ENCODE measurements at regions not wholly inside any gene's neighbourhood (a gene's known extent, or its start where the extent isn't known, plus 50 kb on each side); places are given as distances from the start of the nearest gene placed in this dataset.
"Not testable (repeated sequence)": the region's sequence is repeated elsewhere in the genome, so short reads cannot be mapped to it uniquely, and the experiment has no call there.

DNA sequence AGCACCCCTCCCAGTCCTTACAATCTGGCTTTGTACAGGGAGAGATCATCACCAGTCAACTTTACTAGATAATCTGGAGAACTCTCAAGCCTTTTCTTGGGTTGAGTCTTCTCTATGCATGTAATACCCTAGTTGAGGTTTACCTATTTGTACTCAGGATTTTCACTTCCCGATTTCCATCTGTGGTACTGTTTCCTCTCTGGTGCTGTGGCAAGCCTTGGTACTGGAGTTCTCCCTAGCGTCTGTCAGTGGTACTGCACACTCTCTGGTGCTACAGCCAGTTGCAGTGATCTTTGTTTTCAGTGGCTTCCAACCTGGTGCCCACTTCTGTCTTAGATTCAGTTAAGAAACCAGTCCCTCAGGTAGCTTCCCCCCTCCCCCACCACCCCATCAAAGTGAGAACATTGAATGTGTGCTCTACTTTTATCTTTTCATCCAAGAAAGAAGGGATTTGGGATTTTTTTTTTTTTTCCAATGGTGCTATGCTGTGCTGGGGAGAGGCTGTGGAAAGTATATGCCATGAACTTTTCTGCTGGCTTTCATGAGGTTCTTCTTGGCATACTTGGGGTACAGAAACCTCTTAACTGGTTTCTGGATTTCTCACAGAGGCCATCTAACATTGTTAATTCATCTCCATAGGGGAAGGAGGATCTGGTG is 69.4 kb upstream of the EVL start:
- peak; percentile 83 for DNase-seq

DNA sequence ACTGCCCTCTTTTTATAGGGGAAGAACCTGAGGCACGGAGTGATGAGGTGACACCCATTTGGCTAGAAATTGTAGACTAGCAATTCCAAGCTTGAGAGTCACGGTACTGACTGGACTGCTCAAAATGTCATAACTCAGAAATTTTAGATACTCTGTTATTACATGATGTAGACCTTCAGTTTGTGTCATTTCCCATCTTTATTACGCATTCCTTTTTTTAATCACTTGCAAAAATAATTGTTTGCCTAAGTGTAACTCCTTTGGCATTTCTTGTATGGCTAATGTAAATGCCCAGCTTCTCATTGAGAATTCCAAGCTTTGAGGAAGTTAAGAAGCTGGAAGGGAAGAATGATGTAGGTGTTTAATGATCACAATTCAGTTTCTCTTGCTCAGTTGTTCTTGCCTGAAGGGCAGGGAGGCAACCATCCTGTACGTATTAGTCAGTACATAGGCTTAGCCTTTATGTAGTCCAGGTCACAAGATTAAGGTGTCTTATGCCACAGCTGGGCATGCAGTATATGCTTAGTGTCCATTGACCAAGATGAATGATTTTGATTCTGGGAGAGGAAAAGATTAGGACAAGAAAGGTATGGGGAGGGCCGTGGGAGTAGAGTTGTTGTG is 68.2 kb upstream of the EVL start:
- DNase-seq, result no peak

DNA sequence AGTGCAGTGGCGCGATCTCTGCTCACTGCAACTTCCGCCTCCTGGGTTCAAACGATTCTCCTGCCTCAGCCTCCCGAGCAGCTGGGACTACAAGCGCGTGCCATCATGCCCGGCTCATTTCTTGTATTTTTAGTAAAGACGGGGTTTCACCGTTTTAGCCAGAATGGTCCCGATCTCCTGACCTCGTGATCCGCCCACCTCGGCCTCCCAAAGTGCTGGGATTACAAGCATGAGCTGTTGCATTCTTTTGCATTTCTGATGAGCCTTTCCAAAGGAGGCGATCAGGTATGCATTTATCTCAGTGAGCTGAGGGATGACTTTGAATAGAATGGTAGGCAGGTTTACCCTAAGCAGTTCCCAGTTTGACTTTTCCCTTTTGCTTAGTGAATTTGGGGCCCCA is 64.8 kb upstream of the EVL start:
- not testable (repeated sequence) for DNase-seq

DNA sequence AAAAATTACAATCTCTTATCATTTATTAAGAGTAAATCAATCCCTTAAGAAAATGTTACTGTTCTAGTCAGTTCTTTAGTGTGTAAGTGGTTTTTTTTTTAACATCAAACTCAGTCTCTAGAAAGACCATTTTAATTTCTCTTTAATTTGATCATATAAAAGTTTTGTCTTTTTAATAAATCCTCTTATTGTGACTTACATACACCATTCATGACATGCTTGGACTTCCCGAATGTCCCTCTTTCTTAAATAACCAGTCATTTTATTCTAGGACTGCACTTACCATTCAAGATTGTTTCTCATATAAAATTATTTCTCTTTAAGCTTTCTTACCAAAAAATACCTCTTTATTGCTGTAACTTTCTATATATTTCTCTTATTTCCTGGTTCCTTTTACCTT is 60.8 kb upstream of the EVL start:
- no peak for DNase-seq

DNA sequence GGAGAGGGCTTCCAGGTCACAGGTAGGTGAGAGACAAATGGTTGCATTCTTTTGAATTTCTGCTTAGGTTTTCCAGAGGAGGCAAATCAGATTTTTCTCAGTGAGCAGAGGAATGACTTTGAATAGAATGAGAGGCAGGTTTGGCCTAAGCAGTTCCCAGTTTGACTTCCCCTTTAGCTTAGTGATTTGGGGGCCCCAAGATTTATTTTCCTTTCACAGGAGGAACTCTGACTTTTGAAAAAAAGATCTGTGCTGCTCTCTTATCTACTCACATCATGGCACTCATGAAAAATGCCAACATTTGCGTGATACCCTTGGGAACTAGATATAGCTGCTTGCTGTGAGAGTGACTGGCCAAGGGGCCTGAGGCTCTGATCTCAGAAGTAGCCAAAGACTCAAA is 58.0 kb upstream of the EVL start:
- no peak for DNase-seq

DNA sequence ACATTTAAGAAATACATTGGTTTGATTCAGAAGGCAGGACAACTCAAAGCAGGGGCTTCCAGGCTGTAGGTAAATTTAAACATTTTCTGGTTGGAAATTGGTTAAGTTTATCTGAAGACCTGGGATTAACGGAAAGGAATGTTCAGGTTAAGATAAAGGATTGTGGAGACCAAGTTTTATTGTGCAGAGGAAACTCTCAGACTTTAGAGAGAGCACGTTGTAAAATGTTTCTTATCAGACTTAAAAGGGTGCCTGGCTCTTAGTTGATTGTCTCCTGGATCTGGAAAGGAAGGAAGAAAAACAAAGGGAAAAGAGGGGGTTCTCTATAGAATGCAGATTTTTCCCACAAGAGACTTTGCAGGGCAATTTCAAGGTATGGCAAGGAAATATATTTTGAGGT is 55.4 kb upstream of the EVL start:
- not testable (repeated sequence) for DNase-seq

DNA sequence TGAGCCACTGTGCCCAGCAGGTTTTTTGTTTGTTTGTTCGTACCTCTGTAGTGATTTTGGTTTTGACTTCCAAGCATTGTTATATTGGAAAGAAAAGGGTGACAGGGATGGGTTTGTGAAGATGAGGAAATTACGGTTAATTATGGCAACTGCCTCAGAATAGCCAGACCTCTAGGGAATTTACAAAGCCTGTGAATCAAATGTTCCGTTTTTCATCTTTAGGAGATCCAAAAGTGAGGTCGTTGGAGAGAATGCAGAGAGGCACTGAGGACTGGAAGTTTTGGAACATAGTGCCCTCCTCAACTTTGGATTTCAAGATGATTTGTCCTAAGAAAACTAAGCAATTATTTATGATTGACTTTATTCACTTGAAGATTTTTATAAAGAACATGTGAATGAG is 54.5 kb upstream of the EVL start:
- DNase-seq, result no peak

DNA sequence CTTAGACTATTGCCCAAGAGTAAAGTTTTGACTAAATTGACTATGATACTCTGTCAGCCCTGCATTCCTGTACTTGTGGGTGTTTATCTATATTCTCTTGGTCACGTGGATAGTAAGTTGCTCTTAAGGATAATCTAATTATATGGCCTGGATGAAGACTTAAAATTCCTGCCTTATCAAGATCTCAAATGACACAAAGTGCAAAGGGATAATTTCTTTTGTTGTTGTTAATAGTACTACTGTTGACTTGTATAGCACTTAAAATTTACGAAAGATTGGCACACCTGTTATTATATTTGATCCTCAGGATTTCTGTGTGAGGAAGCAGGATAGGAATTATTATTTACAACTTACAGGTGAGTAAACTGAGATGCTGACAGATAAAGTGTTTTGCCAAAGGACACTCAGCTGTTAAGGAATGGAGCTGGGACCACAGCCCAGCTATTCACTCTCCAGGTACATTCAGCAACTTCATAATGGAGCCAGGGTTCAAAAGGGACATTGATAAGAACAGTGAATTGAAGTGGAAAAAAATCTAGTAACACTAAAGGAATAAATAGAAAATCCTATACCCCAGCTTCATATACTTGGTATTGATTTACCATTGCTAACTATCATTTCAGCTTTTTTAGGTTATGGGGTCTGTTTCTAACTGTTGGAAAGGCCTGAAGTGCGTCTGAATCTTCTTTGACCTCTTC is 53.4 kb upstream of the EVL start:
- no peak for DNase-seq

DNA sequence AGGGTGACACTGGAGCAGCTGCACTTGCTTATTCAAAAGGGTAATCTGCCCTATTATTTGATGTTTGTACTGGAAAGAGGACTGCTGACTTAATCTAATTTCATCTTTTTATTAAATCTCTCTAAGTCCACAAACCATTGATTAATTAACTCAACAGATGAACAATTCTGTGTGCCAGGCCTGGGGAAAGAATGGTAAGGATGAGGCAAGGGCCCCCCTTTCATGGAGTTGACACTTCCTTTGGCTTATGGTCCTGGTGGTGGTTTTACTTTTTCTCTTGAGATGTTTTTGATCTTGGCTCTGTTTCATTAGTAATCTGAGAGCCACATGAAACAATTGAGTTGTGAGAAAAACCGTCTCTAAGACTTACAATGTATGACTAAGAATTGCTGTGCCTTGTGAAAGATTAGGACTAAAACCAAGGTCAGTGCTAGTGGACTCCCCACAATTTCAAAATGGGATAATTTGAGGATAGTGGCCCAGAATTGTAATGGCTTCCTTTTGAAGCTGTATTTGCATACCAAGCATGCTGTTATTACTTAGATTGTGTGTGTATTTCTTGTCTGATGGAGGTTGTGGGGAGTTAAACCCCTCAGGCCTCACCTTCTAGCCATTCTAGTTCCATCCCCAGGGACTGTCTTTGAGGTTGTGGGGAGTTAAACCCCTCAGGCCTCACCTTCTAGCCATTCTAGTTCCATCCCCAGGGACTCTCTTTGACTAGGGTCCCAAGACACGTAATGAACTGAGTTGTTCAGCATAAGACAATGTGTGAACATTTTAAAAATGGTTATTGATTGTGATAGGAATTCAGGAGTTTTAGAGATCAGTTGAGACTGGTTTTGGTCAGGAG is 52.5 kb upstream of the EVL start:
- no peak for DNase-seq

DNA sequence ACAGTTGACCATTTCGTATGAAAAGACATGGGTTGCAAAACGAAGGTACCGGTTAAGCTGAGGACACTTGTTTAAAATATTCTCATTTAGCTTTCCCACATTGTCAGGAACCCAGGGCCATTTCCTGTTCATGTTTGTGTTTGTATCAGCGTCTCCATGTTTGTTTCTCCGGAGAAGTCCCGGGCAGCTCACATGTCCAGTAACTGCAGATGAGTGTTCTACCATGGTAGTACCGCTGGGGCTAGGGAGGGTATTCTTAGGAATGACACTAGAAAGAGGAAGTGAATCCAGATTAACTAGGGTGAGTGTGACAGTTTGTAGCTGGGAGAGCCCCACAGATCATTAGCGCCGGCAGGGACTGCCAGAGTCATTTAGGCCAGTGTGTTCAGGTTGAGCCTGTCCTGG is 50.0 kb upstream of the EVL start:
- no peak for DNase-seq
